Liver (tissue), 8 donors: ENCODE measurements at regions not wholly inside any gene's neighbourhood (a gene's known extent, or its start where the extent isn't known, plus 50 kb on each side); places are given as distances from the start of the nearest gene placed in this dataset.

ENCODE experiments used
- DNase-seq: peaks from one replicate; pipeline ENCODE4 v3.0.0-alpha.2; 2017; ENCODE audit warnings: low spot score
- H3K27ac ChIP-seq, 2 donors: one replicate each; pipeline ENCODE4 v1.7.0; 2013; ENCODE audit warnings: inconsistent platforms in 2 of 2, low read length in 2 of 2, control low read depth in 1 of 2, low read depth in 1 of 2, mild to moderate bottlenecking in 1 of 2
- H3K27me3 ChIP-seq, 4 donors: one replicate each; pipeline versions ENCODE4 v1.6.1 to v1.7.0; 2013; ENCODE audit warnings: low read length in 3 of 4, inconsistent platforms in 1 of 4, mild to moderate bottlenecking in 1 of 4, moderate library complexity in 1 of 4; ENCODE audit not compliant: control insufficient read depth in 4 of 4, insufficient read depth in 4 of 4
- H3K36me3 ChIP-seq, 4 donors: one replicate each; pipeline versions ENCODE4 v1.6.1 to v1.7.0; 2013; ENCODE audit warnings: low read length in 3 of 4, mild to moderate bottlenecking in 3 of 4, low read depth in 1 of 4, moderate library complexity in 1 of 4; ENCODE audit not compliant: control insufficient read depth in 4 of 4, insufficient read depth in 3 of 4
- H3K4me1 ChIP-seq, 4 donors: one replicate each; pipeline versions ENCODE4 v1.6.1 to v1.7.0; 2013; ENCODE audit warnings: low read length in 3 of 4, mild to moderate bottlenecking in 3 of 4, moderate library complexity in 1 of 4; ENCODE audit not compliant: control insufficient read depth in 4 of 4, insufficient read depth in 4 of 4
- H3K4me3 ChIP-seq, 3 donors: one replicate each; pipeline versions ENCODE4 v1.6.1 to v1.7.0; 2013; ENCODE audit warnings: low read length in 3 of 3, control low read depth in 1 of 3, low read depth in 1 of 3, mild to moderate bottlenecking in 1 of 3
- H3K9ac ChIP-seq, 2 donors: one replicate each; pipeline ENCODE4 v1.7.0; 2013; ENCODE audit warnings: low read length in 2 of 2, mild to moderate bottlenecking in 2 of 2, moderate library complexity in 2 of 2, control low read depth in 1 of 2, low read depth in 1 of 2
- H3K9me3 ChIP-seq, 4 donors: one replicate each; pipeline versions ENCODE4 v1.6.1 to v1.7.0; 2013; ENCODE audit warnings: low read length in 3 of 4; ENCODE audit not compliant: control insufficient read depth in 4 of 4
- EGR1 ChIP-seq, 2 donors: IDR thresholded peaks; 2 replicates each; pipeline ENCODE4 v1.6.1; 2016 to 2018; ENCODE audit warnings: antibody characterized with exemption in 2 of 2, low read depth in 2 of 2
- FOXA1 ChIP-seq: IDR thresholded peaks from 2 replicates; pipeline ENCODE4 v1.6.1; 2016; ENCODE audit warnings: antibody characterized with exemption
- FOXA2 ChIP-seq: IDR thresholded peaks from 2 replicates; pipeline ENCODE4 v1.6.1; 2016; ENCODE audit warnings: antibody characterized with exemption
- GABPA ChIP-seq, 2 donors: IDR thresholded peaks in 1 of 2; conservative IDR thresholded peaks in 1 of 2; 2 replicates each; pipeline ENCODE4 v1.6.1; 2016; ENCODE audit warnings: antibody characterized with exemption in 2 of 2, mild to moderate bottlenecking in 1 of 2, moderate library complexity in 1 of 2
- HNF4A ChIP-seq, 2 donors: conservative IDR thresholded peaks; 2 replicates each; pipeline ENCODE4 v1.6.1; 2016; ENCODE audit warnings: antibody characterized with exemption in 2 of 2, mild to moderate bottlenecking in 2 of 2
- JUND ChIP-seq, 2 donors: IDR thresholded peaks; 2 replicates each; pipeline ENCODE4 v1.6.1; 2016; ENCODE audit warnings: antibody characterized with exemption in 2 of 2
- NR2F2 ChIP-seq: IDR thresholded peaks from 2 replicates; pipeline ENCODE4 v1.6.1; 2016; ENCODE audit warnings: antibody characterized with exemption
- RAD21 ChIP-seq, 2 donors: IDR thresholded peaks; 2 replicates each; pipeline ENCODE4 v1.6.1; 2016; ENCODE audit warnings: antibody characterized with exemption in 2 of 2, mild to moderate bottlenecking in 2 of 2
- SP1 ChIP-seq: IDR thresholded peaks from 2 replicates; pipeline ENCODE4 v1.6.1; 2018; ENCODE audit warnings: antibody characterized with exemption, mild to moderate bottlenecking
- TAF1 ChIP-seq: conservative IDR thresholded peaks from 2 replicates; pipeline ENCODE4 v1.6.1; 2016; ENCODE audit warnings: antibody characterized with exemption, mild to moderate bottlenecking
- WGBS: extraction: QIAGEN DNeasy Blood & Tissue Kit; methylation state at CpG from one replicate; pipeline ENCODE4 v1.1.7; 2013; 5-methylcytosine and 5-hydroxymethylcytosine counted together
- TF ChIP-seq, protein P1 (sequence below): IDR thresholded peaks from 2 replicates; pipeline ENCODE4 v1.6.1; 2016; ENCODE audit warnings: antibody characterized with exemption
- TF ChIP-seq, protein P2 (sequence below): fragments of 150-350 bp; IDR thresholded peaks from 2 replicates; pipeline ENCODE4 v1.5.1; 2017; ENCODE audit warnings: improper control_type of control experiment, low read depth, low read length; ENCODE audit not compliant: missing input control
- TF ChIP-seq, protein P3 (sequence below): IDR thresholded peaks from 2 replicates; pipeline ENCODE4 v1.6.1; 2016; ENCODE audit warnings: antibody characterized with exemption
- donor health status: healthy.
- donor health status: healthy.
- donor health status: healthy.
- donor health status: healthy.
- donor health status: healthy.

DNA sequence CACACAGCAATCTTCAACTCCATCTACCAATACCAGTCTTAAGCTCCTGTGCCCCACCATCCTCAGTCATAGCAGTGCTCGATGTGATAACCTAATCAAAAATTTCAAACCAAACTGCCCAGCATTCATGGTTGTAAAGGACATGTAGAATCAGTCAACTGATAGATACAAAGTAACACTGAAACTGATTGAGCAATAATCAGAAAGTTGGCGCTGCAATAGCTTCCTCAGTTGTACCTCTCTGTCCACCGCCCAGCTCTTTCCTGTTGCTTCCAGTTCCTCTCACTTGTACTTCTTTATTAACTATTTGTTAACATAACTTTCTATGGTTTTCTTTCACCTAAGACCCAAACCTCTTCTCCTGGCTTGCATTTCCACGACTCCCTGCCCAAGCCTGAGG lies 745.7 kb downstream of the PDCD6IP start:
- H3K27me3 ChIP-seq: no peaks in the 10 kb centered on the region
- TF ChIP-seq SP1 (no peak), NR2F2 (no peak), RAD21 (IDR thresholded peaks at IDR 0.05) (no peak), JUND (IDR thresholded peaks at IDR 0.05) (no peak)
- TF ChIP-seq, protein P1, sequence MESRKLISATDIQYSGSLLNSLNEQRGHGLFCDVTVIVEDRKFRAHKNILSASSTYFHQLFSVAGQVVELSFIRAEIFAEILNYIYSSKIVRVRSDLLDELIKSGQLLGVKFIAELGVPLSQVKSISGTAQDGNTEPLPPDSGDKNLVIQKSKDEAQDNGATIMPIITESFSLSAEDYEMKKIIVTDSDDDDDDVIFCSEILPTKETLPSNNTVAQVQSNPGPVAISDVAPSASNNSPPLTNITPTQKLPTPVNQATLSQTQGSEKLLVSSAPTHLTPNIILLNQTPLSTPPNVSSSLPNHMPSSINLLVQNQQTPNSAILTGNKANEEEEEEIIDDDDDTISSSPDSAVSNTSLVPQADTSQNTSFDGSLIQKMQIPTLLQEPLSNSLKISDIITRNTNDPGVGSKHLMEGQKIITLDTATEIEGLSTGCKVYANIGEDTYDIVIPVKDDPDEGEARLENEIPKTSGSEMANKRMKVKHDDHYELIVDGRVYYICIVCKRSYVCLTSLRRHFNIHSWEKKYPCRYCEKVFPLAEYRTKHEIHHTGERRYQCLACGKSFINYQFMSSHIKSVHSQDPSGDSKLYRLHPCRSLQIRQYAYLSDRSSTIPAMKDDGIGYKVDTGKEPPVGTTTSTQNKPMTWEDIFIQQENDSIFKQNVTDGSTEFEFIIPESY: no peak
- TF ChIP-seq, protein P2, sequence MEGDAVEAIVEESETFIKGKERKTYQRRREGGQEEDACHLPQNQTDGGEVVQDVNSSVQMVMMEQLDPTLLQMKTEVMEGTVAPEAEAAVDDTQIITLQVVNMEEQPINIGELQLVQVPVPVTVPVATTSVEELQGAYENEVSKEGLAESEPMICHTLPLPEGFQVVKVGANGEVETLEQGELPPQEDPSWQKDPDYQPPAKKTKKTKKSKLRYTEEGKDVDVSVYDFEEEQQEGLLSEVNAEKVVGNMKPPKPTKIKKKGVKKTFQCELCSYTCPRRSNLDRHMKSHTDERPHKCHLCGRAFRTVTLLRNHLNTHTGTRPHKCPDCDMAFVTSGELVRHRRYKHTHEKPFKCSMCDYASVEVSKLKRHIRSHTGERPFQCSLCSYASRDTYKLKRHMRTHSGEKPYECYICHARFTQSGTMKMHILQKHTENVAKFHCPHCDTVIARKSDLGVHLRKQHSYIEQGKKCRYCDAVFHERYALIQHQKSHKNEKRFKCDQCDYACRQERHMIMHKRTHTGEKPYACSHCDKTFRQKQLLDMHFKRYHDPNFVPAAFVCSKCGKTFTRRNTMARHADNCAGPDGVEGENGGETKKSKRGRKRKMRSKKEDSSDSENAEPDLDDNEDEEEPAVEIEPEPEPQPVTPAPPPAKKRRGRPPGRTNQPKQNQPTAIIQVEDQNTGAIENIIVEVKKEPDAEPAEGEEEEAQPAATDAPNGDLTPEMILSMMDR: no peak
- no peak overlapping the region for H3K4me3 ChIP-seq
- WGBS: 69% methylated on average over 4 of the region's 4 CpGs
- H3K36me3 ChIP-seq: no peaks in the 10 kb centered on the region
- H3K4me1 ChIP-seq: no peaks in the 10 kb centered on the region
- H3K9me3 ChIP-seq: no peaks in the 10 kb centered on the region
- no peak overlapping the region for H3K9ac ChIP-seq
- no peak overlapping the region for H3K27ac ChIP-seq
- DNase-seq: no peak

DNA sequence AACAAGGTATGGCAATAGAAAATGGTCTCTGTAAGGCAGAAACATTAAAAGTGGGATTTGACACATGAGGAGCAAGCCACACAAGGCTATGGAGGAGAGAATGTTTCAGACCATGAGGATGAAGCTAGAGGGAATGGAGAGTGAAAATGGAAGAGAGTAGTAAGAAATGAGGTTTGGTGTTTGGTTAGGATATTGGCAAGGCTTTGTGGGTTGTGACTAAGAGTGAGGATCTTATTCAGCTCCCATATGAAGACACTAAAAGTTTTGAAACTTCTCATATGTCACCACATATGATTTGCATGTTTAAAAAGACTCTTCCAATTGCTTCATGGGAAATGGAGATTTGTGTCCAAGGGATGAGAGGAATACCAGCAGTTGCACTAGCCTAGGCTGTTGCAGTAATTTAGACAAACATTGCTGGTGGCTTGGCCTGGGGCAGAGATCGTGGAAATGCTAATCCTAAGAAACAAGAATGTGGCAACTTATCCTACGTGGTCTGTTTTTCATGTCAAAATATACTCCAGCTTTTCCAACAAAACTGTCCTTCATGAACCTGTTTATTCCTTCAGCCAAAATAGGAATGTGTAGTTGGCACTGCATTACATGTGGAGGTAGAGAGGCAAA lies 749.0 kb downstream of the PDCD6IP start:
- 62% methylated on average over 2 of the region's 2 CpGs for WGBS
- no peaks in the 10 kb centered on the region for H3K9me3 ChIP-seq
- no peak overlapping the region for H3K27ac ChIP-seq

More for the DNA sequence above, 749.0 kb downstream of the PDCD6IP start:
- H3K4me1 ChIP-seq: no peaks in the 10 kb centered on the region
- H3K27me3 ChIP-seq: no peaks in the 10 kb centered on the region
- no peak for DNase-seq
- no peaks in the 10 kb centered on the region for H3K36me3 ChIP-seq
- TF ChIP-seq GABPA (IDR thresholded peaks at IDR 0.05 in 1 of 2, conservative IDR thresholded peaks at IDR 0.05 in 1 of 2) (no peak), RAD21 (IDR thresholded peaks at IDR 0.05) (no peak), HNF4A (conservative IDR thresholded peaks at IDR 0.05) (no peak), SP1 (no peak), FOXA2 (no peak), TAF1 (no peak), EGR1 (IDR thresholded peaks at IDR 0.05; ENCODE audit: low read depth in 2 of 2) (no peak), FOXA1 (no peak)
- TF ChIP-seq, protein P2: no peak
- TF ChIP-seq, protein P3, sequence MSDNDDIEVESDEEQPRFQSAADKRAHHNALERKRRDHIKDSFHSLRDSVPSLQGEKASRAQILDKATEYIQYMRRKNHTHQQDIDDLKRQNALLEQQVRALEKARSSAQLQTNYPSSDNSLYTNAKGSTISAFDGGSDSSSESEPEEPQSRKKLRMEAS: no peak
- TF ChIP-seq, protein P1: no peak
- no peak overlapping the region for H3K4me3 ChIP-seq
- H3K9ac ChIP-seq: no peak overlapping the region
